ENCODE measurements at regions not wholly inside any gene's neighbourhood (a gene's known extent, or its start where the extent isn't known, plus 50 kb on each side); places are given as distances from the start of the nearest gene placed in this dataset.

DNA sequence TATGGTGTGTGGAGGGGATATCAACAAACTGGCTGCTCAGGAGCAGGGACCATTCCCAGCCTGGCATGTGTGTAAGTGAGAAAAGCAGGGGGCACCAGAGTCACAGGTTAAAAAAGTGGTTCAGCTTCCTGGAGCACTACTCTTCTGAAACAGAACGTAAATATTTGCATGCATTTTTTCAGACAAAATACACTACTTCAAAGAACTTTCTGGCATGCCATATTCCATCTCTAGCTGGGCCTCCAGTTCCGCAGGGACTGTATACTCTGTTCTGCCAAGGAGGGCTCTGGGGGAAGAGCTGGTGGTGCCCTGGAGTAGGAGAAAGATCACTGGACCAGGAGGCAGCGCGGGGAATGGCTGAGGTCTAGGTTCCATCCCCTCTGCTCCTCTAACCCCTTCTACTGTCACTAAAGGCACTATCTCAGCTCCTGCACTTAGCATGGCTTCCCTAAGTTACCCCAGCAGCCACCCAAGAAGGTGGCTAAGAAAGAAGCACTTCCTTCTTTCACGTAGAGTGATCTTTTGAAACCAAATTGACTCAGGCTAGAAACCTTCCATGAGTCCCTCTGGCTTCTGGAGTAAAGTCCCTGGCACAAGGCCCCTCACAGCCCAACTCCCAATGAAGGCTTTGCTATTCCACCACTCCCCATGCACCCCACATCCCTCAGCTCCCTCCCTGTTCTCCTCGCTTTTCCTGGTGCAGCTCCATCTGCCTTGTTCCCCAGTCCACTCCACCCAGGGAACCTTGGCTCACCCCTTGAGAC, 57.6 kb upstream of the CABLES1 start:
- DNase-seq (ENCODE audit: low read depth): peak; percentile 23

DNA sequence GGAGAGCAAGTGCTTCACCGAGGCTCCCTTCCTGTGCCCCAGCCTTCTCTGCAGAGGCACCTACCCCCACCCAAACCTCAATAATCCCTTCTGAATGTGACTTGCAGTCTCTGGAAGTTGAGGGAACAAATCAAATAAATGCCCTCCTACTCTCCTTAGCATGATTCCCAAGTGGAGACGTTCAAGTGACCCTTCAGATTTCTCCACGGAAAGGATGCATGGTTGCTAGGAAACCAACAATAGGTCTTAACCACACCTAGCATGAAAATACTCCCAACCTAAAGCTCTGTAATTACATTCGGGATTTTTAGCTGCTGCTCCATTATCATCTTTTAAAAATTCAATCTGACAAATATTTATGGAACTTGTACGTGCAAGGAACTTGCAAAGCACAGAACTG, 50.2 kb upstream of the CABLES1 start:
- DNase-seq (ENCODE audit: low read depth): no peak
